HAP-1 (cell line): ENCODE measurements at regions not wholly inside any gene's neighbourhood (a gene's known extent, or its start where the extent isn't known, plus 50 kb on each side); places are given as distances from the start of the nearest gene placed in this dataset.

Experiments used
- DNase-seq, 2 experiments: peaks; one replicate each; pipeline ENCODE4 v3.0.0-alpha.2; 2016 to 2020; ENCODE audit warnings: low spot score in 2 of 2
- H3K27me3 ChIP-seq: fragments of 250-450 bp; sonication (Bioruptor Pico); 2 replicates; pipeline ENCODE4 v1.5.1; 2020; ENCODE audit warnings: low read depth, mild to moderate bottlenecking, moderate library complexity
- H3K36me3 ChIP-seq: fragments of 250-450 bp; sonication (Bioruptor Pico); replicated peaks from 2 replicates; pipeline ENCODE4 v1.5.1; 2020; ENCODE audit warnings: mild to moderate bottlenecking
- H3K4me1 ChIP-seq: fragments of 250-450 bp; sonication (Bioruptor Pico); 2 replicates; pipeline ENCODE4 v1.5.1; 2020; ENCODE audit warnings: mild to moderate bottlenecking
- H3K4me3 ChIP-seq: fragments of 250-450 bp; sonication (Bioruptor Pico); 2 replicates; pipeline ENCODE4 v1.5.1; 2020; ENCODE audit warnings: mild to moderate bottlenecking, moderate library complexity
- H3K9me3 ChIP-seq: fragments of 250-450 bp; sonication (Bioruptor Pico); 2 replicates; pipeline ENCODE4 v1.5.1; 2020; ENCODE audit warnings: mild to moderate bottlenecking, moderate library complexity
- in situ Hi-C: fragments of 300-500 bp; cut with MboI; formaldehyde crosslinking; loops from 3 replicates; pipeline ENCODE4 v1.14.3; 2020; ENCODE audit warnings: low sequenced_read_pairs, inconsistent platforms, mixed read lengths

GRCh38 chr3:181823716-181824115 lies 112.0 kb downstream of the SOX2 start:
- in situ Hi-C loops, result no loop called here
- Histone ChIP-seq H3K9me3 (no peaks in the 10 kb centered on the region), H3K27me3 (no peaks in the 10 kb centered on the region), H3K36me3 (no peaks in the 10 kb centered on the region), H3K4me1 (no peaks in the 10 kb centered on the region), H3K4me3 (no peak overlapping the region)
- no peak for DNase-seq

GRCh38 chr3:181824961-181825360 lies 113.2 kb downstream of the SOX2 start:
- DNase-seq, result no peak
- H3K4me3 ChIP-seq, result no peak overlapping the region
- H3K4me1 ChIP-seq, result no peaks in the 10 kb centered on the region
- H3K9me3 ChIP-seq, result no peaks in the 10 kb centered on the region
- in situ Hi-C loops, result no loop called here
- H3K27me3 ChIP-seq, result no peaks in the 10 kb centered on the region
- no peaks in the 10 kb centered on the region for H3K36me3 ChIP-seq

GRCh38 chr3:181839039-181839915 lies 127.6 kb downstream of the SOX2 start:
- no peak for DNase-seq
- Histone ChIP-seq H3K4me3 (no peak overlapping the region), H3K9me3 (no peaks in the 10 kb centered on the region), H3K27me3 (no peaks in the 10 kb centered on the region), H3K36me3 (no peaks in the 10 kb centered on the region), H3K4me1 (no peaks in the 10 kb centered on the region)
- in situ Hi-C loops, result no loop called here

- H3K36me3 ChIP-seq, result no peaks in the 10 kb centered on the region
- no peak for DNase-seq
- no peak overlapping the region for H3K4me3 ChIP-seq
- no peaks in the 10 kb centered on the region for H3K9me3 ChIP-seq
- H3K4me1 ChIP-seq, result no peaks in the 10 kb centered on the region
- in situ Hi-C loops, result no loop called here
- H3K27me3 ChIP-seq, result no peaks in the 10 kb centered on the region
Observed at GRCh38 chr3:181839916-181840297, 128.2 kb downstream of the SOX2 start.

GRCh38 chr3:181844211-181844610 lies 132.5 kb downstream of the SOX2 start:
- Histone ChIP-seq H3K27me3 (no peaks in the 10 kb centered on the region), H3K4me3 (no peak overlapping the region), H3K9me3 (no peaks in the 10 kb centered on the region), H3K36me3 (no peaks in the 10 kb centered on the region), H3K4me1 (no peaks in the 10 kb centered on the region)
- DNase-seq, result no peak
- in situ Hi-C loops, result no loop called here

GRCh38 chr3:181847276-181847675 lies 135.6 kb downstream of the SOX2 start:
- no peaks in the 10 kb centered on the region for H3K27me3 ChIP-seq
- H3K36me3 ChIP-seq, result no peaks in the 10 kb centered on the region
- no peaks in the 10 kb centered on the region for H3K9me3 ChIP-seq
- no peak for DNase-seq
- no peak overlapping the region for H3K4me3 ChIP-seq
- in situ Hi-C loops, result no loop called here
- peaks cover 3% of the 10 kb centered on the region; the same call in 1 of the 2 replicates for H3K4me1 ChIP-seq

- Histone ChIP-seq H3K27me3 (no peaks in the 10 kb centered on the region), H3K36me3 (no peaks in the 10 kb centered on the region), H3K9me3 (no peaks in the 10 kb centered on the region), H3K4me1 (peaks cover 3% of the 10 kb centered on the region; the same call in 1 of the 2 replicates), H3K4me3 (no peak overlapping the region)
- in situ Hi-C loops, result no loop called here
- no peak for DNase-seq
Observed at GRCh38 chr3:181851063-181851462, 139.3 kb downstream of the SOX2 start.

- DNase-seq, result no peak
- Histone ChIP-seq H3K4me1 (peaks cover 14% of the 10 kb centered on the region), H3K9me3 (no peaks in the 10 kb centered on the region), H3K27me3 (no peaks in the 10 kb centered on the region), H3K36me3 (no peaks in the 10 kb centered on the region), H3K4me3 (no peak overlapping the region)
- in situ Hi-C loops, result no loop called here
Observed at GRCh38 chr3:181855825-181856224, 144.1 kb downstream of the SOX2 start.

GRCh38 chr3:181859518-181859917 lies 147.8 kb downstream of the SOX2 start:
- in situ Hi-C loops, result no loop called here
- no peak overlapping the region for H3K4me3 ChIP-seq

GRCh38 chr3:181860235-181860634 lies 148.5 kb downstream of the SOX2 start:
- in situ Hi-C loops, result no loop called here
- DNase-seq, result no peak
- Histone ChIP-seq H3K9me3 (no peaks in the 10 kb centered on the region), H3K4me3 (no peak overlapping the region), H3K4me1 (peaks cover 11% of the 10 kb centered on the region), H3K27me3 (no peaks in the 10 kb centered on the region), H3K36me3 (no peaks in the 10 kb centered on the region)

More at GRCh38 chr3:181859518-181859917, 147.8 kb downstream of the SOX2 start:
- Histone ChIP-seq H3K4me1 (peaks cover 11% of the 10 kb centered on the region), H3K9me3 (no peaks in the 10 kb centered on the region), H3K36me3 (no peaks in the 10 kb centered on the region), H3K27me3 (no peaks in the 10 kb centered on the region)
- peak; percentile 73 to 82 for DNase-seq

- in situ Hi-C loops, result no loop called here
- Histone ChIP-seq H3K36me3 (no peaks in the 10 kb centered on the region), H3K9me3 (no peaks in the 10 kb centered on the region), H3K4me1 (peaks cover 11% of the 10 kb centered on the region), H3K4me3 (no peak overlapping the region), H3K27me3 (no peaks in the 10 kb centered on the region)
- no peak for DNase-seq
Observed at GRCh38 chr3:181862502-181862901, 150.8 kb downstream of the SOX2 start.

- H3K36me3 ChIP-seq, result no peaks in the 10 kb centered on the region
- DNase-seq, result no peak
Observed at GRCh38 chr3:181868576-181869082, 156.9 kb downstream of the SOX2 start.

GRCh38 chr3:181872887-181873286 lies 161.2 kb downstream of the SOX2 start:
- Histone ChIP-seq H3K9me3 (no peaks in the 10 kb centered on the region), H3K4me1 (no peaks in the 10 kb centered on the region), H3K27me3 (no peaks in the 10 kb centered on the region), H3K36me3 (no peaks in the 10 kb centered on the region), H3K4me3 (no peak overlapping the region)
- no peak for DNase-seq
- in situ Hi-C loops, result no loop called here

More at GRCh38 chr3:181868576-181869082, 156.9 kb downstream of the SOX2 start:
- no peaks in the 10 kb centered on the region for H3K4me1 ChIP-seq
- no peaks in the 10 kb centered on the region for H3K9me3 ChIP-seq
- in situ Hi-C loops, result no loop called here
- no peak overlapping the region for H3K4me3 ChIP-seq
- no peaks in the 10 kb centered on the region for H3K27me3 ChIP-seq

GRCh38 chr3:181879926-181880325 lies 168.2 kb downstream of the SOX2 start:
- H3K9me3 ChIP-seq, result no peaks in the 10 kb centered on the region
- no peak overlapping the region for H3K4me3 ChIP-seq
- no peak for DNase-seq
- H3K36me3 ChIP-seq, result no peaks in the 10 kb centered on the region
- H3K27me3 ChIP-seq, result no peaks in the 10 kb centered on the region
- no peaks in the 10 kb centered on the region for H3K4me1 ChIP-seq
- in situ Hi-C loops, result no loop called here
